HG03457 (cell line): ENCODE measurements at regions not wholly inside any gene's neighbourhood (a gene's known extent, or its start where the extent isn't known, plus 50 kb on each side); places are given as distances from the start of the nearest gene placed in this dataset.
"Not testable (repeated sequence)": the region's sequence is repeated elsewhere in the genome, so short reads cannot be mapped to it uniquely, and the experiment has no call there.

ENCODE experiments used
- ATAC-seq: cut with Tn5 transposase; IDR thresholded peaks from one replicate; pipeline ENCODE4 v1.9.1; 2021; ENCODE audit warnings: moderate number of reproducible peaks; ENCODE audit not compliant: unreplicated experiment

DNA sequence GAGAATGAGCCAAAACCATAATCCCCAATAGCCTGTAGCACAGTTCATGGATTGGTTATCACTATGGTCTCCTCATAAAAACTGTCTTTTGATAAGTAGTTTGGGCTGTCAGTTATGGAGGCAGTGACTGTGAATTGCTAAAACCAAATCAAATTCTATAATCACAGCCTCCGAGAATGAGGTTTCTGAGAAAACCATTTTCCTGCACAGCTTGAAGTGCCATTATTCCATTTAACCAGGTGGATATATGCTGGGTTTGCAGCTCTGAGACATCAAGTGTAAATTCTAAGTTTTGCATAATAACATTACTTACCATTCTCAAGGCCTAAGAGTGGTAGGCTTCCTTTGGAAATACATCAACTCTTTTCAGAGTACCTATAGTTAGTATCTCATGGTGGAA, 485.4 kb downstream of the FRK start:
- ATAC-seq: no peak

DNA sequence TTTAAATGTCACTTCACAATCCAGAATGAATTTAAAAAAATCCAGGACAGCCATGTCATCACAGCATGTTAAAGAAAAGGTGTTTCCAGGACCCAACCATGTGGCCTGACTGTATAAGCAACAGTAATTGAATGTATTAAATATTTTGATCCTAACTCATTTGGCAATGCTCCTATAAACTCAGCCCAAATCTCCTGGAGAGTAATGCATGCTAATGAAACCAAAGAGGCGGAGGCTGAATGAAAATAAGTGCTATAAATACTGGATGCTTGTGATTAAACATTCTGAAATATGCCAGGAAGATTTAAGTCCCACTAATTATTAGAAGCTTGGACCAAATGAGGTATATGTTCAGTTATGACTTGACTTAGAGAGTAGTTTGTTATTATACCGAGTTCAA, 486.8 kb downstream of the FRK start:
- ATAC-seq: no peak

DNA sequence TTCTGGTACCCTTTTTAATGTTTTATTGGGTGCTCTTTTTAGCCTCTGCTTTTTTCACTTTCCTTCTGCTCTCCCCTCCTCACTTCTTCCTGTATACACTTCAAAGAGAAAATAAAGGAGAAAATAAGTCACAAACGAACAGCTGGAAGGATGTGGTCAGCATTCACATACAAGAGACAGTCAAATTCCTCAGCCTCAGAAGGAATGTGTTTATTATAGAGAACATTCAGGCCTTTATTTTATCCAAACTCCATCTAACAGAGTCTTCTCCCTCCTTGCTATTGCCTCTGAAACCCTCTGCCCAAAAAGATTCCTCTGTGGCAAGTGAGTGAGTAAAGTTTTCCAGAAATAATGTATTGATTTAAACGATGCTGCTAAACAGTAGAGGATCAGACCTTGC, 490.4 kb downstream of the FRK start:
- no peak for ATAC-seq

DNA sequence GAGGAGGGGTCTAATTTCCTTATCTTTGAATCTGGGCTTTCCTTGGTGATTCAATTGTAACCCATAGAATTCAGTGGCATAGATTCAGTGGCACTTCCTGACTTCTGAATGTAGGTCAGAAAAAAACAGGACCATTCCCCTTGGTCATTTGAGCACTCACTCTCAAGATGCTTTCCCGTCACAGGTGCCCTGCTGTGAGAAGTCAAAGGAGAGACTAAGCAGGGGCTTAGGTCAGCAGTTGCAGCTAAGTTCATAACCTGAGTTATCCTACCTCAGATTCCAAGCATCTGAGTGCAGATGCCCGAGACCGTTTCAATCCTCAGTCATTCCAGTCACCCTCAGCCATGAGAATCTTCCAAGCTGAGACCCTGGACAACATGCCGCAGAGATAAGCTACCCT, 506.6 kb downstream of the FRK start:
- no peak for ATAC-seq

DNA sequence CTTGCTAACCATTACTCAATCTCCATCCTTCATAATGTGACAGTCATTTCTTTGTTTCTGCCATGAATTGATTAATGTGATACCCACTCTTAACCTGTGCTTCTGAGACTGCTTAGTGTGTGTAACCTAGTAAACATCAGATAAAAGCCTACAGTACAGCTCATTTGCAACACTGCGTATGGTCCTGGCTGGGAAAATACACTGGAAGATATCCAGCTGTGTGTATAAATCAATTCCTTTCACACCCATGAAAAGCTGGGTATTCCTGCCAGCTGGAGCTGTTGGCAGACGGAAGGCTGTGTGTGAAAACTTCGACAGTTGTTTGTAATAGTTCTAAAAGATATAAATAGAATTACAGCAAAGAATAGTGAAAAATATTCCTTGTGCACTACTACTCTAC, 509.2 kb downstream of the FRK start:
- no peak for ATAC-seq

DNA sequence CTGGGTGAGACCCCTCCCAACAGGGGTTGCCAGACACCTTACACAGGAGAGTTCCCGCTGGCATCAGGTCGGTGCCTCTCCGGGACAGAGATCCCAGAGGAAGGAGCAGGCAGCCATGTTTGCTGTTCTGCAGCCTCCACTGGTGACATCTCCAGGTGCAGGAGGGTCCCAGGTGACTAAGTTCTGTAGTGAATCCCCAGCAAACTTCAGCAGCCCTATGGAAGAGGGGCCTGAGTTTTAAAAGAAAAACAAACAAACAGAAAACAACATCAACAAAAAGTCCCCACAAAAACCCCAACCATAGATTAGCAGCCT, 515.1 kb downstream of the FRK start:
- ATAC-seq: no peak

DNA sequence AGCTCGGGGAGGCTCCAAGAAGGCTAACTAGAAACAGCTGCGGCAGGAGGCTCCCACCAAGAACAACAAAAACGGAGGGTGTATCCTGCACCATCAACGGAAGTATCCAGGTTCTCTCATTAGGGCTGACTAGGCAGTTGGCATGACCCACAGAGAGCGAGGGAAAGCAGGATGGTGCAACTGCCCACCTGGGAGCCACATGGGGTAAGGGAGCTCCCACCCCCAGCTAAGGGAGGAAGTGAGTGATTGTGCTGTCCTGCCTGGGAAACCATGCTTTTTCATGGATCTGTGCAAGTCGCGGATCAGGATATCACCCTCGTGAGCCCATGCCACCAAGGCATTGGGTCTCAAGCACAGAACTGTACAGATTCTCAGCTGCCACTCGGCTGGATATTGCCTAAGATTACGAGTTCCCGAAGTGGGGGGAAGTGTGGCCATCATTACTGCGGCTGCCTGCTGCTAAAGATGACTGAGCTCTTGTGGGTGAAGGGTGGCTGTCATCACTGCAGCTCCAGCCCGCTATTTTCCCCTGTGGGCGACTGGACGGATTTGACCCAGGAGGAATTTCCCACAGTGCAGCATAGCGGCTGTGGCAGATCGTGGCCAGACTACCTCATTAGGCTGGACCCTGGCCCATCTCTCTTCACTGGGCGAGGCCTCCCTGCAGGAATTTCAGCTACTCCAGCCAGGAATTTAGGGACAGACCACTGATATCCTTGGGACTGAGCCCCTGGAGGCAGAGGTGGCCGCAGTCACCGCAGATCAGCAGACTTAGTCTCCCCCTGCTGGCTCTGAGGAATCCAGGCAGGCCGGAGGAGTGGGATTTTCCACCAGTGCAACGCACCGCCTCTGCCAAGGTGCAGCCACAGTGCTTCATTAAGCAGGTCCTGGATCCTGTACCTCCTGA, 515.7 kb downstream of the FRK start:
- ATAC-seq: no peak

DNA sequence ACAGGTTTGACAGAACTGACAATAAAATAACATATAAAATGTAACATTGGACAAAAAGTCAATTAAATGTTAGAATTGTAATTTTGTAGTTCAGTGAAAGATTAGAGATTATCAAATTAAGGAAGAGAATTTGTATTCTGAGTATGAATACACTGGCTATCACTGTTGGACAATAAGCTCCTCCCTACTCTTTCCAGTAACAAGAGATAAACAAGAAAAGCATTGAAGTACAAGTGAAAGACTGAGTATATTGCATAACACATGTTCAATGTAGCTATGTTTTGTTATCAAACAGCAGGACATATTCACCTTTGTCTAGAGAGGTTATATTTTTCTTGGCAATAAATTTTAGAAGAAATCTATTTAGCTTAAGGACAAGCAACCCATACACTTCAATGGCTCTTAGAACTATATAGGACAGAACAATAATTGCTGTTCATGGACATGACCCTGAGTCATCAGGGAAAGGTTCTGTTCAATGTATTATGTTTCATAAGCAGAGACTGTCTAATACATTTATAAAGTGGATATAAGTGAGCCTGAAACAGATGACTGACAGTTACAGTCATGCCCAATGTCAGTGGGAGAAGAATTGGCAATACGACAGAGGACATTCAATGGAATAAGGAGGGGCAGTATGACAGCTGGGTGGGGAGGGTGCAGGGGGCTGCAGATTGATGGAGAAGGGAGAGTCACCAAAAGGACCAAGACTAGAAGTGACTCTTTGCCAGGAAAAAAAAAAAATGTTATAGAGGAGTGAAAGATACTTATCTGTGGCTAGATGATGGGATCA, 520.4 kb downstream of the FRK start:
- no peak for ATAC-seq

DNA sequence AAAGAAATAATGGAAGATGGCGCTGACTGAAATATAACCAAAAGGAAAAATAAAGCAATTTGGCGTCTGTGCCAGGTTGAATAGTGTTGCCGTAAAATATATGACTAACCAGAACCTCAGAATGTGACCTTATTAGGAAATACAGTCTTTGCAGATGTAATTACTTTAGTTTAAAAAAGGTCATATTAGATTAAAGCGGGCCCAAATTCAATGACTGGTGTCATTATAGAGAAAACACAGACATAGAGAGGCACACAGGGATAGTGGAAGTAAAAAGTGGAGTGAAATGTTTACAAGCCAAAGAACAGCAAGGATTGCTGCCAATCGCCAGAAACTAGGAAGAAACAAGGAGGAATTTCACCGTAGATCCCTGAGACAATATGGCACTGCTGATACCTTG, 521.2 kb downstream of the FRK start:
- no peak for ATAC-seq

DNA sequence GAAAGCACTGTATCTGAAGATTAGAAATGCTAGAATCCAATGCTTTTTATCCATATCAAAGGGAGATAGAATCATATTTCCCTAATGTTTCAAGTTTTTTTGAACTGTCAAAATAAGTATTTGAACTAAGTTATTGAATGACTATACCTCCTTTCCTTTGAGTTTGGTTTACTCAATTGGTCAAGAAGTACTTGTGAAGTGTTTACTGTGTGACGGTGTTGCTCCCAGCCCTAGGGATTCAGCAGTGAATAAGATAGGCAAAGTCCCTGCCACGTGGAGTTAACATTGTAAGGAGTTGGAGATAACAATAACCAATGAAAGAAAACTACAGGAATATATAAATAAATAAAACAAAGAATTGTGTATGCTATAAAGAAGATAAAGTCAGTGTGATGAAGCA, 535.9 kb downstream of the FRK start:
- no peak for ATAC-seq

DNA sequence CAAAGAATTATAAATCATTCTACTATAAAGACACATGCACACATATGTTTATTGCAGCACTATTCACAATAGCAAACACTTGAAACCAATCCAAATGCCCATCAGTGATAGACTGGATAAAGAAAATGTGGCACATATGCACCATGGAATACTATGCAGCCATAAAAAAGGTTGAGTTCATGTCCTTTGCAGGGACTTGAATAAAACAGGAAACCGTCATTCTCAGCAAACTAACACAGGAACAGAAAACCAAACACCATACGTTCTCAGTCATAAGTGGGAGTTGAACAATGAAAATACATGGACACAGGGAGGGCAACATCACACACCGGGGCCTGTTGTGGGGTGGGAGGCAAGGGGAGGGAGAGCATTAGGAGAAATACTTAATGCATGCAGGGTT, 538.9 kb downstream of the FRK start:
- not testable (repeated sequence) for ATAC-seq

DNA sequence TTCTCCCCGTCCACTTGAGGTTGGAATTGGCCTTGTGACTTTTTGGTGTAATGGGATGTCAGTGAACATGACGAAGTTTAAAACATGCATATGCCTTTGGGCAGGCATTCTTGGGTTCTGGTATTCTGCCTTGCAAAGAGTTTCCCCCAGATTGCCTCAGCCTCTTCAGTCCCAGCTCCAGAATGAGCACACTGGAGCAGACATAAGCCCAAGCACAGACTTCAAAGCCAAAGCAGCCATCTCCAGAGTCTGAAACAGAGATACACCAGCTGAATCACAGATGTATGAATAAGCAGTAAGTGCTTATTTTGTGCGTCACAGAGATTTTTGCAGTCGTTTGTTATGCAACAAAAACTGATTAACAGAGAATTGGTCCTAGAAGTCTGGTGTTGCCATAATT, 546.0 kb downstream of the FRK start:
- no peak for ATAC-seq

DNA sequence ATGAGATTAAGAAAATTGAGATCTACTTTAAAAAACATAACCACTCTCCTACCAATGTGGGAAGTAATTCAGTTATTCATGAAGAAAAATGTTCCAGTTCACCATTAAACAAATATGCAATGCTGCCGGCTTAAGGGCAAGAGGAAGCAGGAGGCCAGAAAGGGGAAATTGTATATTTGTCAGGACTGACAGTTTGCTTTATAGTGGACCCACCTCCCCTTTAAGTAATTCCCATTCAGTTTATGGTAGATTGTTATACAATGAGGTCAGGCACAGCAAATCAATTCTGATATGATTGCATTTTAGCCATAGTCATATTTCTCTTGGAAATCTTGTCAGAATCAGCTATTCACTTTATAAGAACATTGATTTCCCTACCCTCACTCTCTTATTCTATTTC, 547.8 kb downstream of the FRK start:
- no peak for ATAC-seq

DNA sequence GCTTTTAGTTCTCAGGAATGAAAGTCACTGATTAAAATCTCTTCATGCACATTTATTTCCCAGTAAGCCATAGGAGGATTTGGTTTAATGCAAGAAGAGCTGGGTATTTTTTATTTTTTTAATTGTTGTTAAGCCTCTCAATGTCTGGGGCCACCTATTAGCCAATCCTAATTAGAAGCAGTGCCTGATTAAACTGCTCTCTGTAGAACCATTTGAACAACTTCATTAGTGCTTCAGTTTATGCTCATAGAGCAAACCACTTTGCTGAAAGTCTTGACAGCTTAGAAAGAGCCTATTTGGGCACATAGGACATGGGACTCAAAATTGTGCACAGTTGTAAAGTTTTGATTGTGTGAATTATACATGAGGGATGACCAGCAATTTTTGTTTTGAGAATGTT, 548.9 kb downstream of the FRK start:
- no peak for ATAC-seq

DNA sequence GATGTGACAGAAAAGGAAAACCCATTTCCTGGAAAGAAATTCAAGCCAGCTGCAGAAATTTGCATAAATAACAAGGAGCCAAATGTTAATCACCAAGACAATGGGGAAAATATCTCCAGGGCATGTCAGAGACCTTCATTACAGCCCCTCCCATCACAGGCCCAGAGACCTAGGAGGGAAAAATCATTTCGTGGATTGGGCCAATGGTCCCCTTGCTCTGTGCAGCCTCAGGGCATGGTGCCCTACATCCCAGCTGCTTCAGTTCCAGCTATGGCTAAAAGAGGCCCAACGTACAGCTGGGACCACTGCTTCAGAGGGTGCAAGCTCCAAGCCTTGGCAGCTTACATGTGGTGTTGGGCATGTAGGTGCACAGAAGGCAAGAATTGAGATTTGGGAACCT, 558.3 kb downstream of the FRK start:
- ATAC-seq: not testable (repeated sequence)

DNA sequence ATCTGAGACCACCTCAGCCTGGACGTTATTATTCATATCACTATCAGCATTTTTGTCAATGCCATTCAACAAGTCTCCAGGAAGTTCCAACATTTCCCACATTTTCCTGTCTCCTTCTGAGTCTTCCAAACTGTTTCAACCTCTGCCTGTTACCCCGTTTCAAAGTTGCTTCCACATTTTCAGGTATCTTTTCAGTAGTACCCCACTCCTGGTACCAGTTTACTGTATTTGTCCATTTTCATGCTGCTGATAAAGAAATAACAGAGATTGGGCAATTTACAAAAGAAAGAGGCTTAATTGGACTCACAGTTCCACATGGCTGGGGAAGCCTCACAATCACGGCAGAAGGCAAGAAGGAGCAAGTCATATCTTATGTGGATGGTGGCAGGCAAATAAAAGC, 565.5 kb downstream of the FRK start:
- no peak for ATAC-seq

DNA sequence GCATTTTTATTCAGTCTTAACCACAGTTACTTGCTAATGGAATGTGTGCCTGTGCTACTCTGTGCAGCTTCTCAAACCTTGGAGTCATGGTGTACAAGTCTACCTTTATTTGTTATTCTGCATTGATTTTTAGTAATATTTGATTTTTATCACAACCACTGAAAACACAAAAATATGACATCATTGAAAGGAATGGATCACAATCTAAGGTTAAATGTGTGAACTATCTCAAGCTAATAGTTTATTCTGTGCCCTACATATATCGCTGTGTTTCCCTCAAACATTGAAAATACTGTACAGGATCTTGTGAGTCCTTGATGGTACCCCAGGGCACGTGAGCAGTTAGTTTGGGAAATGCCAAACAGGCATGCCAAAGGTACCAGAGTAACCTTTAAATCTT, 573.4 kb downstream of the FRK start:
- no peak for ATAC-seq

DNA sequence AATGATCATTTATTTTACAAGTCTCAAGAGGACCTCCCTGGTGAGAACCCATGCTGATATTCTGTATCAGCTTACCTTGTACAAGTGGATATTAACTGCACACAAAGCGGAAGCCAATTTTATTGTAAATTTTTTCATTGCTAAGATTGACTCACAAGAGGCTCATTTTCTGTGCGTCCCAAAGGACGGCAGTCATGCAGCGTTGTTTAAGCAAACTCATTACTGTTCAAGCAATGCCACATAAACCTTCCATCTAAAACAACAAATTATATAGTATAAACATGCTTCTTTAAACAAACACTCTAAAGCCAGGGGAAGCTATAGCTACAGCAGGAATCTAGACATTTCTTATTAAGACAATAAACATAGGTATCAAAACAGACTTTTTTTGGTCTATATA, 575.3 kb downstream of the FRK start:
- no peak for ATAC-seq

DNA sequence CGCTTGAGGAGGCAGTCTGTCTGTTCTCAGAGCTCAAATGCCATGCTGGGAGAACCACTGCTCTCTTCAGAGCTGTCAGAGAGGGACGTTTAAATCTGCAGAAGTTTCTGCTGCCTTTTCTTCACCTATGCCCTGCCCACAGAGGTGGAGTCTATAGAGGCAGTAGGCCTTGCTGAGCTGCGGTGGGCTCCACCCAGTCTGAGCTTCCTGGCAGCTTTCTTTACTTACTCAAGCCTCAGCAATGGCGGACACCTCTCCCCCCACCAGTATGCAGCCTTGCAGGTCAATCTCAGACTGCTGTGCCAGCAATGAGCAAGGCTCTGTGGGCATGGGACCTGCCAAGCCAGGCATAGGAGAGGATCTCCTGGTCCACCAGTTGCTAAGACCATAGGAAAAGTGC, 580.1 kb downstream of the FRK start:
- ATAC-seq: not testable (repeated sequence)

DNA sequence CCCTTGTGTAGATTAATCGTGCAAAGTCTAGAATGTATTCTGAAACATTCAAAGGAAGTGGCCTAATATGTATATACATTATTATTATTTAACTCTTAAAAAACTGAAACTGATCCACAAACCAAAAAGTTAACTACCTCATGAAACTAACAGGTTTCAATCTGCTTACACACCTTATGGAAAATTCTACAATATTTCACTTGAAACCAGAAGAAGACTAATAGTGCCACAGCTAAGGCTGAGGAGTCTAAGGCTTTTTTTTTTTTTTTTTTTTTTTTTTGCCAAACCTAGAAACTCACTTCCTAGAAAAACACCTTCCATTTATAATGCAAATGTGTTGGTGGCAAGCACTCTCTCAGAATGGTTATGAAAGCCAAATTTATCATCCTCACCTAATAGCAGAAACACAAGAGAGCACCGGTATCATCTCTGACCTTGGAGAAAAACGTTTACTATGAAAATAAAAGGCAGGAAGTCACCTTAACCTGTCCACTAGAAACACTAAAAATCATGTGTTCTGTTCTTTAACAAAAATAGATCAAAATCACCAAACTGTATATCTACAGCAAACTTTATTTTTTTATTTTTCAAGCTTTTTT, 586.1 kb downstream of the FRK start:
- no peak for ATAC-seq

DNA sequence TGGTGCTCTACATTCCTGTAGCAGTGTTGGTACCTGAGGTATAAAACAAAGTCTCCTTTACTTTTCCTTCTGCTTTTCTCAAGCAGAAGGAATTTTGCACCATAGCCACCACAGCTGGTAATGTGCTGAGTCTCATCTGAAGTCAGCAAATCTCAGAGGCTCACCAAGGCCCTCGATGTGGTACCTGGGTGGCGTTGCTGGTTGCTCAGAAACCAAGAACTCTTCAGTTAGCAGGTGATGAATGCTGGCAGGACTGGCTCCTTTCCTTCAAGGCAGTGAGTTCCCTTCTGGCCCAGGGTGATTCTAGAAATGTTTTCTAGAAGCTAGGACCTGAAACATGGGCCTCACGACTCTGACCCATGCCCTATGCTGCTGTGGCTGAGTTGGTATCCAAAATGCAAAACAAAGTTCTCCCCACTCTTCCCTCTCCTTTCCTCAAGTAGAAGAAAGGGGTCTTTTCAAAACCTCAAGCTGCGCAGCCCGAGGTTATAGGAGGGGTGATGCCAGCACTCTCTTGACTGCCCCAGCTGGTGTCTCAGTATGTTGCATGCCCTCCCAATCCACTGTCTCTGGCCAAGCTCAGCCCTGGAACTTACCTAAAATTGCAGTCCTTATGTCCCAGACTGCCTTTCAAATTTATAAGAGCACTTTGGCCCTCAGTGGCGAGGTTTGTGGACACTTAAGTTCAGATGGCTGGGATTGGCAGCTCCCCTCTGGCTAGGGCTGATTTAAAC, 592.3 kb downstream of the FRK start:
- ATAC-seq: no peak
